Activated CD4-positive, alpha-beta T cell treated with anti-CD3 and anti-CD28 coated beads, Interleukin-2, Interleukin-4, amounts not matched to agents 100 ng/mL and 50 ng/mL, durations not matched to agents 16 hours and 8 hours (primary cell): ENCODE measurements at regions not wholly inside any gene's neighbourhood (a gene's known extent, or its start where the extent isn't known, plus 50 kb on each side); places are given as distances from the start of the nearest gene placed in this dataset.
"Not testable (repeated sequence)": the region's sequence is repeated elsewhere in the genome, so short reads cannot be mapped to it uniquely, and the experiment has no call there.

Source experiments
- DNase-seq: peaks from one replicate; pipeline ENCODE4 v3.0.0-alpha.2; 2020; ENCODE audit warnings: low spot score

DNA sequence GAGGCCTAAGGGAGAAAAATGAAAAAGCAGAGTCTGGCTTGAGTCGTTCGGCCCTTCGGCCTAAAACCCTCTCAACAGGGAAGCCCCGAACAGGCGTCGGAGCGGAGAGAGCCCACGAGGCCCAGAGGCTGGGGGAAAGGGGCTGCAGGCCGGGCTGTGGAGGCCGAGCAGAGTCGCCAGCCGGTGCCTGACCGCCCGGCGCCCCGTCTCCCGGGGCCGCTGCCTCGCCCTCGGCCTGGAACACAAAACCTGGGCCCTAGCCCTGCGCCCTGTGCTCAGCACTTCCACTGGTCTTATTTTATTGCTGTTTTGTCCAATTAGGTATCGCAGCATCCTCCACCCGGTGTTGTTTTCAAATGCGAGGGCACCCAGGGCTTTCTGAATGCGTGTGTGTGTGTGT, 110.1 kb upstream of the FOXD4L5 start:
- DNase-seq: not testable (repeated sequence)

DNA sequence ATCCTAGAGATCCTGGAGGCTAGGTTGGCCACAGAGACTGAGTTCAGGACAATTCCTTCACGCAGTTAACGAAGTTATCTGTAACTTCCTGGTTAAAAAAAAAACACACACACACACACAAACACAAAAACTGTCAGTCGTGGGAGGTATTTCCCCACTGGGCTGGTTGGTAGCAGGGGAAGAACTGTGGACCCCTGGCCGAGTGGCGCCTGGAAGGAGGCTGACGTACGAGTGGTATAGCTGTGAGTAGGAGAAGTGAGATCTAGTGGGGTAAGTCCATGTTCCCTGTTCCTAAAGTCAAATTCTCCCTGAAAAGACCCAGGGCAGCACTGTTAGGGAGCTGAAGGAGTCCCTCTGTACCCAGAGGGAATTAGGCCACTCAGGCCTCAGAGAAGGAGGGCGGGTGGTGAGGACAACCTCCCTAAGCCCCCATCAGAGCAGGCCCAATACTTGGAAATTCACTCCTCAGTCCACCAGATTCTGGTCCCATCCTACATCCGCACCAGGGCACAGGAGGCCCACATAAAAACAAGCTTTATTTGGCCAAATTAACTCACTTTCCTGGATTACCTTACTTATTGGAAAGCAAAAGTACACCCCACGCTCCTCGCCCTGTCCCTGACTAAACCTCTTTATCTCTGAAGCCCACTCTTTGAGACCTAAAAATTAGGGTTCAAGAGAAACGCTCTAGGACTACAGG, 108.3 kb upstream of the FOXD4L5 start:
- DNase-seq: not testable (repeated sequence)

DNA sequence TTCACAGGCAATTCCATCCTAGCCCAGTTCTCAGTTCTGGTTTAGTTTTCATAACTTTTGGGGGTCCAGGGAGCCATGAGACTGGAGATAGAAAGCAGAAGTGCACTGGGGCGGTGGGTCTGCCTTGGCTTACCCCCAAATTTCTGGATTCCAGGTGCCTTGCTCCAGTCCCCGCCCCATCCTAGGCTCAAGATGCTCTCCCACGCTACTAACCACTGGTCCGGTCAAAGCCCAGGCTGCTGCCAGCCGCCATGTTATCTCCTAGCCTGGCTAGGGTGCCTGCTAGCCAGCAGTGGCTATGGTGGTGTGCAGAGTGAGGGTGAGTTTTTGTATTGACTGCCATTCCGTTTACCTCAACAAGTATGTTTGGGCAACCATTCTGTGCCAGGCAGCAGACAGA, 107.6 kb upstream of the FOXD4L5 start:
- not testable (repeated sequence) for DNase-seq

DNA sequence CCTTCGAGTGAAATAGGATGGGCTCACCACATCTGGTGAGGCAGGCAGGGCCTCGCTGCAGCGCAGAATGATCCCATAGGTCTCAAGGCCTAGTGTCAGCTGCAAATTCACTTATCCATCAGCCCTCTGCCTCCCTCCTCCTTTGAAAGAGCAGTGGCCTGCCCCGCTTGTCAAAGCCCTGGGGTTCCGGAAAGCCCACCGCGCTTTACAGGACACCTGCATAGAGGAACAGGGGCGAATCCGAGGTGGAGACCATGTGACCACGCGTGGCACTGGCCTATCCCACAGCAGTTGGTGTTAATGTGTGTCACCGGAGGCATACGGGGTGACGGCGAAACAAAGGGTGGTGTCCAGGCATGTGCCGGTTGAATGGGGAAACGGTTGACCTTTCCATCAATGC, 104.7 kb upstream of the FOXD4L5 start:
- peak; percentile 11 for DNase-seq

DNA sequence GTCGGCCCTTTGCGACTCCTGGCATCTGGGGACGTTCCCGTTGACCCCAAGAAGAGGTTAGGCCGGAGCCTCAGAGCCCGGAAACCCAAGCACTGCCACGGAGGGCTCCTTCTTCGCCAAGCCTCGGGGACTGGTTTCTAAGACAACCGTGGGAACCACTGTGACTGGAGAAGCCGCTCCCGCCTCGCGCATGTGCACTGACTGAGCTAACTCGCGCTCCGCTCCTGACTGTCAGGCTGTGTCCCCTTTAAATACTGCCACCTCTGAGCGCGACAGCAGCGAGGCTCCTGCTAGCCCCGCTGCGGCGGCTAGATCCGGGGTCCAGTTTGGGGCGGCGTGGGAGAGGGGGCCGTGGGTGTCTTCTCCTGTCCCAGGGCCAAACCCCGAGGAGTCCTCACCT, 104.2 kb upstream of the FOXD4L5 start:
- not testable (repeated sequence) for DNase-seq

DNA sequence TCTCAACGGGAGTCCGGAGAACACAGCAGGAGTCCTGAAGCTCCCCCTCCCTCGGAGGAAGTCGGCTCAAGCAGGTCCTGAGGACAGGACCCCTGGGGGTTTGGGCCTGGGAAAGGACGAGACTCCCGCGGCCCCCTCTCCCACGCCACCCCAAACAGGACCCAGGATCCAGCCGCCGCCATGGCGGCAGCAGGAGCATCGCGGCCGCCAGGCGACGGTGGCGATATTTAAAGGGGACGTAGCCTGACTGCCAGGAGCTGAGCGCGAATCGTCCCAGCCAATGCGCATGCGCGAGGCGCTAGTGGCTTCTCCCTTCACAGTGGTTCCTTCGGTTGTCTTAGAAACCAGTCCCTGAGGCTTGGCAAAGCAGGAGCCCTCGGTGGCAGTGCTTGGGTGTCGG, 101.7 kb upstream of the FOXD4L5 start:
- DNase-seq: peak; percentile 70

DNA sequence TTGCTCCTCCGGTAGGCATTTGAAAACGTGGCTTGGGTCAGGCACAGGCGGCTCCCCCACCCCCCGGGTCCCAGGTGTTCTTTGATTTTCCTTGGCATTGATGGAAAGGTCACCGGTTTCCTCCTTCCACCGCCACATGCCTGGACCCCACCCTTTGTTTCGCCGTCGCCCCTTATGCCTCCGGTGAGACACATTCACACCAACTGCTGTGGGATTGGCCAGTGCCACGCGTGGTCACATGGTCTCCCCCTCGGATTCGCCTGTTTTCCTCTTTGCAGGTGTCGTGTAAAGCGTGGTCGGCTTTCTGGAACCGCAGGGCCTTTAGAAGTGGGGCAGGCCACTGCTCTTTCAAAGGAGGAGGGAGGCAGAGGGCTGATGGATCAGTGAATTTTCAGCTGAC, 101.2 kb upstream of the FOXD4L5 start:
- DNase-seq: not testable (repeated sequence)

DNA sequence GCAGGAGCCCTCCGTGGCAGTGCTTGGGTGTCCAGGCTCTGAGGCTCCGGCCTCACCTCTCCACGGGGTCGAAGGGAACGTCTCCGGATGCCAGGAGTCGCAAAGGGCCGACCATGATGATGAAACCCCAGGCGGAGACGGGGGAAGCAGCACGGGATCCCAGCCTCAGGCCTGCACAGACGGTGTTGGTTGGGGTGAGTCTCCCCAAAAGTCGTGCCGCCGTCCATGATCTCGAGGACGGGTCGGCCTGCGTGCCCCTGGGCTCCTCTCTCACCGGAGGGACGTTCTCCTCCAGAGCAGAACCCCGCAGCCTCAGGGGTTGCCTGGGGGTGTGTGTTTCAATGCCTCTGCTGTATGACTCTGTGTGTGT, 100.6 kb upstream of the FOXD4L5 start:
- DNase-seq: not testable (repeated sequence)

DNA sequence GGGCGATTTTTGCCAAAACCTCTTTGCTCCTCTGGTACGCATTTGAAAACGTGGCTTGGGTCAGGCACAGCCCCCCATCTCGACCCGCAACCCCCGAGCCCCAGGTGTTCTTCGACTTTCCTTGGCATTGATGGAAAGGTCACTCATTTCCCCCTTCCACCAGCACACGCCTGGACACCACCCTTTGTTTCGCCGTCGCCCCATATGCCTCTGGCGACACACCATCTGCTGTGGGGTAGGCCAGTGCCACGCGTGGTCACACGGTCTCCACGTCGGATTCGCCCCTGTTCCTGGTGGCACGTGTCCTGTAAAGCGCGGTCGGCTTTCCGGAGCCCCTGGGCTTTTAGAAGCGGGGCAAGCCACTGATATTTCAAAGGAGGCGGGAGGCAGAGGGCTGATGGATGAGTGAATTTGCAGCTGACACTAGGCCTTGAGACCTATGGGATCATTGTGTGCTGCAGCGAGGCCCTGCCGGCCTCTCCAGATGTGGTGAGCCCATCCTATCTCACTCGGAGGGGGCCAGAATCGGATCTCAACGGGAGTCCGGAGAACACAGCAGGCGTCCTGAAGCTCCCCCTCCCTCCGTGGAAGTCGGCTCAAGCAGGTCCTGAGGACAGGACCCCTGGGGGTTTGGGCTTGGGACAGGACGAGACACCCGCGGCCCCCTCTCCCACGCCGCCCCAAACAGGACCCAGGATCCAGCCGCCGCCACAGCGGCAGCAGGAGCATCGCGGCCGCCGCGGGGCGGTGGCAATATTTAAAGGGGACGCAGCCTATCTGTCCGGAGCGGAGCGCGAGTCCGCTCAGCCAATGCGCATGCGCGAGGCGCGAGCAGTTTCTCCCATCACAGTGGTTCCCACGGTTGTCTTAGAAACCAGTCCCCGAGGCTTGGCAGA, 100.0 kb upstream of the FOXD4L5 start:
- not testable (repeated sequence) for DNase-seq

DNA sequence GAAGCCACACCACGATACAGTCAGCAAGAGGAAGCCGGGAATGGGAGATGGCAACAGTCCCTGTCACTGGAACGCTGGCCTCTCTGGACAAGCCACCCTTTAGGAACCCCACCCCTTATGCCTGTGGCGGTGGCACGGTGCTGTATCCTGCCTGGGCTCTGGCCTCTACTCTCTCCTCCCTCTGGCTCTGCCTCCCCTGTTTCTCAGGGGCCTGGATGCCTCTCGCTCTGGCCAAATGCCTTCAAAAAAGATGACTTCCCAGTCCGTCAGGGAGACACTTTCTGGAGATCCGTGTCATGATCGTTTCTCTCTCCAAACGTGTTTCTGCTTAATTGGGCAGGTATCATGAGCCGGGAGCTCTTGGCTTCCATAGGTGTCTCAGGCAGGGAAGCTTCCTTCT, 99.1 kb upstream of the FOXD4L5 start:
- not testable (repeated sequence) for DNase-seq

DNA sequence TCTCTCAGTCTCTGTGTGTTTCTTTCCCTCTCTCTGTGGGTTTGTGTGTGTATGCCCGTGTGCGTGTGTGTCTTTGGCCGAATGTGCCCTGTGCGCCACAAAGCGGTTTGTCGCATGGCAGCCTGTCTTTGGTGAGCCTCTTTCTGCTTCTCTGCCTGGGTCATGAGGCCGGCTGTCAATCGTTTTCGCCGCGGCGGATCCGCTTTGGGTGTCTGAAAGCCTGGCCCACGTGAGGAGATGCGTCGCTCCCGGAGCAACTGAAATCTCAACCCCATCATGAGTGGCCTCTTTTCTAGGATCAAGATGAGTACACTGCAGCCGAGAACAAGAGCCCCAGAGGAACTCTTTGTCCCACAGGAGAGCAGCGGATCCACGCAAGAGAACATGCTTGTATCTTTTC, 98.6 kb upstream of the FOXD4L5 start:
- not testable (repeated sequence) for DNase-seq

DNA sequence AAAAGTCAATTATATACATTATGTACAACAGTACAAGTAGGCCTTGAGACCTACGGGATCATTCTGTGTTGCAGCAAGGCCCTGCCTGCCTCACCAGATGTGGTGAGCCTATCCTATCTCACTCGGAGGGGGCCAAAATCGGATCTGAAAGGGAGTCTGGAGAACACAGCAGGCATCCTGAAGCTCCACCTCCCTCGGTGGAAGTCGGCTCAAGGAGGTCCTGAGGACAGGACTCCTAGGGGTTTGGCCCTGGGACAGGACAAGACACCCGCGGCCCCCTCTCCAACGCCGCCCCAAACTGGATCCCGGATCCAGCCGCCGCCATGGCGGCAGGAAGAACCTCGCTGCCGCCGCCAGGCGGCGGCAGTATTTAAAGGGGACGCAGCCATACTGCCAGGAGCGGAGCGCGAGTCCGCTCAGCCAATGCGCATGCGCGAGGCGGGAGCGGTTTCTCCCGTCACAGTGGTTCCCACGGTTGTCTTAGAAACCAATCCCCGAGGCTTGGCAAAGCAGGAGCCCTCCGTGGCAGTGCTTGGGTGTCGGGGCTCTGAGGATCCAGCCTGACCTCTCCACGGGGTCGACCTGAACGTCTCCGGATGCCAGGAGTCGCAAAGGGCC, 97.8 kb upstream of the FOXD4L5 start:
- not testable (repeated sequence) for DNase-seq
